WERI-Rb-1 (cell line): ENCODE measurements at regions not wholly inside any gene's neighbourhood (a gene's known extent, or its start where the extent isn't known, plus 50 kb on each side); places are given as distances from the start of the nearest gene placed in this dataset.

ENCODE experiments used
- DNase-seq: peaks from one replicate; pipeline ENCODE4 v3.0.0-alpha.2; 2020
- H3K27ac ChIP-seq: fragments of 250-450 bp; sonication (Bioruptor Pico); 2 replicates; pipeline ENCODE4 v1.5.1; 2020; ENCODE audit warnings: mild to moderate bottlenecking, moderate library complexity
- H3K27me3 ChIP-seq: fragments of 250-450 bp; sonication (Bioruptor Pico); 2 replicates; pipeline ENCODE4 v1.5.1; 2021; ENCODE audit warnings: mild to moderate bottlenecking, low read depth, moderate library complexity; ENCODE audit not compliant: insufficient read depth, severe bottlenecking
- H3K36me3 ChIP-seq: fragments of 250-450 bp; sonication (Bioruptor Pico); 2 replicates; pipeline ENCODE4 v1.5.1; 2020; ENCODE audit warnings: mild to moderate bottlenecking, moderate library complexity
- H3K4me3 ChIP-seq: 2 replicates; pipeline ENCODE4 v1.5.1; 2011; ENCODE audit warnings: low read depth, mild to moderate bottlenecking, control low read depth, low read length
- H3K9me3 ChIP-seq: fragments of 250-450 bp; sonication (Bioruptor Pico); 2 replicates; pipeline ENCODE4 v1.5.1; 2021; ENCODE audit warnings: mild to moderate bottlenecking, moderate library complexity; ENCODE audit not compliant: severe bottlenecking
- TF ChIP-seq, protein P1 (sequence below): IDR thresholded peaks from 2 replicates; pipeline ENCODE4 v1.5.1; 2011; ENCODE audit warnings: low read depth, mild to moderate bottlenecking, control low read depth, inconsistent platforms, low read length

DNA sequence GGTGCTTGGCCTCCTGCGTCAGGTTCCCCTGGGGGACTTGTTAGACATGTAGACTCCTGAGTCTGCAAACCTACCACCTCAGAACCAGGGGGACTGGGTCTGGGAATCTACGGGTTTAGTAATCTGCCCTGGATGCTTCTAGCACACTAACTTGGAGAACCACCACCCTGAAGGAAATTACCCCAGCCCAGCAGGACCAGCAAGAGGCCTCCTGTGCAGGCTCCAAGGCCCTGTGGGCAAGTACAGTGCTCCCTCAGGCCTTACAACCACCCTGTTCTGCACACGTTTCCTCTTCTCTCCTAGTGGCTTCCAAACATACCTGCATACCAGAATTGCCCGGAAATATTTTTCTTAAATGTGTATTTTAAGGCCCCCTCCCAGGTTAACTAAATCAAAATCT lies 423.0 kb downstream of the FUT8 start:
- Histone ChIP-seq H3K27ac (no peak overlapping the region), H3K9me3 (no peaks in the 10 kb centered on the region), H3K27me3 (no peaks in the 10 kb centered on the region), H3K4me3 (no peak overlapping the region), H3K36me3 (no peaks in the 10 kb centered on the region)
- no peak for DNase-seq
- TF ChIP-seq, protein P1, sequence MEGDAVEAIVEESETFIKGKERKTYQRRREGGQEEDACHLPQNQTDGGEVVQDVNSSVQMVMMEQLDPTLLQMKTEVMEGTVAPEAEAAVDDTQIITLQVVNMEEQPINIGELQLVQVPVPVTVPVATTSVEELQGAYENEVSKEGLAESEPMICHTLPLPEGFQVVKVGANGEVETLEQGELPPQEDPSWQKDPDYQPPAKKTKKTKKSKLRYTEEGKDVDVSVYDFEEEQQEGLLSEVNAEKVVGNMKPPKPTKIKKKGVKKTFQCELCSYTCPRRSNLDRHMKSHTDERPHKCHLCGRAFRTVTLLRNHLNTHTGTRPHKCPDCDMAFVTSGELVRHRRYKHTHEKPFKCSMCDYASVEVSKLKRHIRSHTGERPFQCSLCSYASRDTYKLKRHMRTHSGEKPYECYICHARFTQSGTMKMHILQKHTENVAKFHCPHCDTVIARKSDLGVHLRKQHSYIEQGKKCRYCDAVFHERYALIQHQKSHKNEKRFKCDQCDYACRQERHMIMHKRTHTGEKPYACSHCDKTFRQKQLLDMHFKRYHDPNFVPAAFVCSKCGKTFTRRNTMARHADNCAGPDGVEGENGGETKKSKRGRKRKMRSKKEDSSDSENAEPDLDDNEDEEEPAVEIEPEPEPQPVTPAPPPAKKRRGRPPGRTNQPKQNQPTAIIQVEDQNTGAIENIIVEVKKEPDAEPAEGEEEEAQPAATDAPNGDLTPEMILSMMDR = no peak

GRCh38 chr14:65838565-65838964 lies 426.0 kb downstream of the FUT8 start:
- H3K27ac ChIP-seq = no peak overlapping the region
- no peak for DNase-seq
- TF ChIP-seq, protein P1 = no peak
- H3K27me3 ChIP-seq = no peaks in the 10 kb centered on the region
- no peaks in the 10 kb centered on the region for H3K36me3 ChIP-seq
- no peaks in the 10 kb centered on the region for H3K9me3 ChIP-seq
- H3K4me3 ChIP-seq = no peak overlapping the region

GRCh38 chr14:65840118-65840751 lies 427.7 kb downstream of the FUT8 start:
- Histone ChIP-seq H3K36me3 (no peaks in the 10 kb centered on the region), H3K4me3 (no peak overlapping the region), H3K9me3 (no peaks in the 10 kb centered on the region), H3K27me3 (no peaks in the 10 kb centered on the region), H3K27ac (no peak overlapping the region)
- TF ChIP-seq, protein P1 = no peak
- DNase-seq = no peak

- TF ChIP-seq, protein P1 = no peak
- H3K27me3 ChIP-seq = no peaks in the 10 kb centered on the region
- no peaks in the 10 kb centered on the region for H3K36me3 ChIP-seq
- no peaks in the 10 kb centered on the region for H3K9me3 ChIP-seq
- H3K27ac ChIP-seq = no peak overlapping the region
- no peak for DNase-seq
- H3K4me3 ChIP-seq = no peak overlapping the region
Measured at GRCh38 chr14:65840786-65841185, 428.3 kb downstream of the FUT8 start.

GRCh38 chr14:65846196-65846868 lies 433.8 kb downstream of the FUT8 start:
- H3K9me3 ChIP-seq = no peaks in the 10 kb centered on the region
- no peak overlapping the region for H3K27ac ChIP-seq
- TF ChIP-seq, protein P1 = no peak
- no peak overlapping the region for H3K4me3 ChIP-seq
- H3K27me3 ChIP-seq = no peaks in the 10 kb centered on the region
- DNase-seq = no peak
- H3K36me3 ChIP-seq = no peaks in the 10 kb centered on the region
